Pons (tissue), 1 donor: ENCODE measurements at regions not wholly inside any gene's neighbourhood (a gene's known extent, or its start where the extent isn't known, plus 50 kb on each side); places are given as distances from the start of the nearest gene placed in this dataset.

Source experiments
- DNase-seq: peaks from one replicate; pipeline ENCODE4 v3.0.0-alpha.2; 2016; ENCODE audit warnings: low spot score

GRCh38 chr1:22221233-22221780 lies 78.4 kb upstream of the WNT4 start:
- no peak for DNase-seq

GRCh38 chr1:22222723-22223122 lies 79.8 kb upstream of the WNT4 start:
- no peak for DNase-seq

- no peak for DNase-seq
These were observed 80.3 kb upstream of the WNT4 start for GRCh38 chr1:22223176-22223575.

- no peak for DNase-seq
These were observed 81.2 kb upstream of the WNT4 start for GRCh38 chr1:22224091-22224490.

GRCh38 chr1:22224631-22225030 lies 81.7 kb upstream of the WNT4 start:
- DNase-seq = no peak

GRCh38 chr1:22225858-22226589 lies 83.1 kb upstream of the WNT4 start:
- DNase-seq = no peak

- DNase-seq = no peak
These were observed 85.2 kb upstream of the WNT4 start for GRCh38 chr1:22228074-22228473.

- no peak for DNase-seq
These were observed 85.6 kb upstream of the WNT4 start for GRCh38 chr1:22228505-22228911.

- DNase-seq = no peak
These were observed 86.5 kb upstream of the WNT4 start for GRCh38 chr1:22229379-22229778.

GRCh38 chr1:22231068-22231593 lies 88.2 kb upstream of the WNT4 start:
- DNase-seq = no peak

- no peak for DNase-seq
These were observed 89.2 kb upstream of the WNT4 start for GRCh38 chr1:22231995-22232690.

GRCh38 chr1:22233222-22233621 lies 90.3 kb upstream of the WNT4 start:
- DNase-seq = no peak

- no peak for DNase-seq
These were observed 91.7 kb upstream of the WNT4 start for GRCh38 chr1:22234476-22235030.

GRCh38 chr1:22236166-22236565 lies 93.3 kb upstream of the WNT4 start:
- no peak for DNase-seq

GRCh38 chr1:22236900-22237299 lies 94.0 kb upstream of the WNT4 start:
- DNase-seq = no peak

- no peak for DNase-seq
These were observed 94.7 kb upstream of the WNT4 start for GRCh38 chr1:22237433-22238093.

- DNase-seq = no peak
These were observed 95.7 kb upstream of the WNT4 start for GRCh38 chr1:22238356-22239224.

- no peak for DNase-seq
These were observed 96.5 kb upstream of the WNT4 start for GRCh38 chr1:22239378-22239777.

- DNase-seq = no peak
These were observed 98.4 kb upstream of the WNT4 start for GRCh38 chr1:22241250-22241649.

GRCh38 chr1:22241811-22242210 lies 98.9 kb upstream of the WNT4 start:
- no peak for DNase-seq

- DNase-seq = no peak
These were observed 102.3 kb upstream of the WNT4 start for GRCh38 chr1:22245100-22245650.
